Pancreas (tissue), 10 donors: ENCODE measurements at regions not wholly inside any gene's neighbourhood (a gene's known extent, or its start where the extent isn't known, plus 50 kb on each side); places are given as distances from the start of the nearest gene placed in this dataset.

Experiments
- ATAC-seq, 4 donors: fragments of 200-7000 bp; cut with Tn5 transposase; one replicate each; pipeline versions ENCODE4 v1.8.0 to v1.9.1; 2020; ENCODE audit warnings: mild to moderate bottlenecking in 4 of 4, moderate library complexity in 4 of 4
- DNase-seq, 6 donors: peaks; one replicate each; pipeline ENCODE4 v3.0.0-alpha.2; 2020
- FAIRE-seq: peaks from 2 replicates; lab custom pipeline; 2012; peaks lifted over from hg19 to GRCh38; lab: Jason Lieb, UNC
- H3K27ac ChIP-seq, 4 donors: fragments of 200-600 bp; sonication (generic); 1 replicate in 3 of 4; 2 replicates in 1 of 4; pipeline versions ENCODE4 v1.5.0 to v1.8.0; 2020
- H3K27me3 ChIP-seq, 4 donors: fragments of 200-600 bp; one replicate each; pipeline ENCODE4 v1.8.0; 2021
- H3K36me3 ChIP-seq, 3 donors: fragments of 200-600 bp; sonication (generic) in 1 of 3; one replicate each; pipeline versions ENCODE4 v1.5.0 to v1.8.0; 2020 to 2021
- H3K4me1 ChIP-seq, 3 donors: fragments of 200-600 bp; one replicate each; pipeline ENCODE4 v1.8.0; 2021
- H3K4me3 ChIP-seq, 4 donors: fragments of 200-600 bp; sonication (generic) in 2 of 4; one replicate each; pipeline versions ENCODE4 v1.5.0 to v1.8.0; 2020 to 2021
- H3K9me3 ChIP-seq, 4 donors: fragments of 200-600 bp; one replicate each; pipeline ENCODE4 v1.8.0; 2021
- WGBS, 2 donors: extraction: QIAGEN DNeasy Blood & Tissue Kit; methylation state at CpG; one replicate each; pipeline ENCODE4 v1.1.7; 2013; 5-methylcytosine and 5-hydroxymethylcytosine counted together
- intact Hi-C, 3 donors: fragments of 100-400 bp; cut with DNase I; formaldehyde crosslinking; loops; one replicate each; pipeline versions ENCODE4 v1.11.1 to v1.14.2; 2022
- TF ChIP-seq, protein P1 (sequence below), 4 donors: fragments of 200-600 bp; sonication (generic) in 3 of 4; IDR thresholded peaks; one replicate each; pipeline versions ENCODE4 v1.5.0 to v1.8.0; 2021; ENCODE audit warnings: antibody characterized with exemption in 4 of 4
- donor health status: healthy with polysubstance abuse.
- donor health status: DM: no; HTN: no; CAD: no; lungs with moderate emphysema.
- donor health status: DM: no; HTN: no; CAD: no.
- donor health status: control.
- donor health status: control.
- donor health status: Bipolar disorder and iron deficiency.
- donor health status: DM: yes; HTN: yes; CAD: no.
- donor health status: DM: no; HTN: no; CAD: no.
- donor health status: DM: no; HTN: no; CAD: no.
- donor health status: DM: yes; HTN: yes; CAD: no.

DNA sequence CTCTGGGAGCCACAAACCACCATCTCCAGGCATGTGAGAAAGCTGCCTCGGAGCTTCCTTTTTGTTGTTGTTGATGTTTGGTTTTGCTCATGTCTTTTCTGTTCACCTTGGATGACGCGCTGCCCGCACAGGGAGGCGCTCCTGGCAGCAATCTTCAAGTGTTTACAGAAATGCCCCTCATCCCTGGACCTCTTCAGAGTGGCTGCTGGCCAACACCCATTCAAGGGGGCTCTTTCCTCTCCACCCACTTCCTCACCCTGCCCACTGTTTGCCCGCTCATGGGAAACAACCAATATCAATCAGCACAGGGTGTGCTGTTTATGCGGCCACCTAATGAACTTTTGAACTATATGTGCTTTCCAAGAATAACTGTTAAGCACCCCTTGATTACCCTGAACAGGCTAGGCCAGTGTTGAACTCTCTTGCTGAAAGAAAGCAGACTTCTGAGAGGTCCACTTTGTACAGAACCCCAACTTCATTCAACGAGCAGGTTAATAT lies 355.1 kb upstream of the CLNK start:
- Histone ChIP-seq H3K27me3 (no peaks in the 10 kb centered on the region), H3K9me3 (no peaks in the 10 kb centered on the region), H3K36me3 (no peaks in the 10 kb centered on the region), H3K4me3 (no peak overlapping the region), H3K4me1 (no peaks in the 10 kb centered on the region), H3K27ac (no peak overlapping the region)
- DNase-seq (no peak), FAIRE-seq (no peak), ATAC-seq (no peak)
- intact Hi-C loops, result no loop called here
- 66 to 80% methylated on average over 8 of the region's 8 CpGs for WGBS, 2 donors
- TF ChIP-seq, protein P1, sequence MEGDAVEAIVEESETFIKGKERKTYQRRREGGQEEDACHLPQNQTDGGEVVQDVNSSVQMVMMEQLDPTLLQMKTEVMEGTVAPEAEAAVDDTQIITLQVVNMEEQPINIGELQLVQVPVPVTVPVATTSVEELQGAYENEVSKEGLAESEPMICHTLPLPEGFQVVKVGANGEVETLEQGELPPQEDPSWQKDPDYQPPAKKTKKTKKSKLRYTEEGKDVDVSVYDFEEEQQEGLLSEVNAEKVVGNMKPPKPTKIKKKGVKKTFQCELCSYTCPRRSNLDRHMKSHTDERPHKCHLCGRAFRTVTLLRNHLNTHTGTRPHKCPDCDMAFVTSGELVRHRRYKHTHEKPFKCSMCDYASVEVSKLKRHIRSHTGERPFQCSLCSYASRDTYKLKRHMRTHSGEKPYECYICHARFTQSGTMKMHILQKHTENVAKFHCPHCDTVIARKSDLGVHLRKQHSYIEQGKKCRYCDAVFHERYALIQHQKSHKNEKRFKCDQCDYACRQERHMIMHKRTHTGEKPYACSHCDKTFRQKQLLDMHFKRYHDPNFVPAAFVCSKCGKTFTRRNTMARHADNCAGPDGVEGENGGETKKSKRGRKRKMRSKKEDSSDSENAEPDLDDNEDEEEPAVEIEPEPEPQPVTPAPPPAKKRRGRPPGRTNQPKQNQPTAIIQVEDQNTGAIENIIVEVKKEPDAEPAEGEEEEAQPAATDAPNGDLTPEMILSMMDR (IDR thresholded peaks at IDR 0.05), result no peak

DNA sequence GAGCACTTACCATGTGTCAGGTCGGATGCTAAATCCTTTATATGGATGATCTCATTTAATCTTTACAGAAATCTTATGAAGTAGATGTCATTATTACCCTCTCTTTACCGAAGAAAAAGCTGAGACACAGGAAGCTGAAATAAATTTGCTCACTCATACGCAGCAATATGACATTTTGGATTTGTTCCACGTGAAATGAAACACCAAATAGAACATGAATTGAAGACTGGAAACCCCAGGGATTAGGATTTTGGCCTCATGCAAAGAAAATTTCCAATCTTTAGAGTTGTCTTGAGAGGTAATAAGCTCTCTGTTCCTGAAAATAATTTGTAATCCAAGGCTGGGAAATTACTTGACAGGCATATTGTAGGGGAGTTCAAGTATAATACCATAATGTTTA lies 354.4 kb upstream of the CLNK start:
- FAIRE-seq (no peak), ATAC-seq (no peak), DNase-seq (no peak)
- Histone ChIP-seq H3K36me3 (no peaks in the 10 kb centered on the region), H3K27ac (no peak overlapping the region), H3K4me3 (no peak overlapping the region), H3K9me3 (no peaks in the 10 kb centered on the region), H3K4me1 (no peaks in the 10 kb centered on the region), H3K27me3 (no peaks in the 10 kb centered on the region)
- WGBS, 2 donors, result 48 to 56% methylated on average over 4 of the region's 4 CpGs
- TF ChIP-seq, protein P1 (IDR thresholded peaks at IDR 0.05), result no peak
- intact Hi-C loops, result no loop called here

DNA sequence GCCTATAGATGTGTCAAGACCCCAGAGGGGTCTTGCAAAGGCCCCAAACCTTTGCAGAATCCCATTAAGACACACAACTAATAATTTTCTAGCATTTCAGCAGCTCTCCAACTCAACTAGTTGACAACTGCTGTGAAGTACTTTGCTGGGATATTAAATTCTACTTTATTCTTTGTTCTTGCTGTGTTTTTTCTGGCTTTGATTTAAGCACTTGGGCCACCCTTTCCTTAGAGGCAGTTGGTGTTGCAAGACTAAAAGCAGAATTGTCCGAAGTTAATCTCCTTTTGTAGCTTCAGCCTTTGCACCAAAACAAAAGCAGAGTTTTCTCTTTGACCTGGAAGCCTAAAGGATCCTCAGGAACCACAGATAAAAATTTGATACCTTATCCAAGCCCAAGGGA lies 353.1 kb upstream of the CLNK start:
- ATAC-seq (no peak), DNase-seq (no peak), FAIRE-seq (no peak)
- Histone ChIP-seq H3K4me1 (no peaks in the 10 kb centered on the region), H3K27me3 (no peaks in the 10 kb centered on the region), H3K27ac (no peak overlapping the region), H3K36me3 (no peaks in the 10 kb centered on the region), H3K4me3 (no peak overlapping the region), H3K9me3 (no peaks in the 10 kb centered on the region)
- WGBS, 2 donors, result 43 to 58% methylated on average over 1 of the region's 1 CpG
- intact Hi-C loops, result no loop called here
- TF ChIP-seq, protein P1 (IDR thresholded peaks at IDR 0.05), result no peak

DNA sequence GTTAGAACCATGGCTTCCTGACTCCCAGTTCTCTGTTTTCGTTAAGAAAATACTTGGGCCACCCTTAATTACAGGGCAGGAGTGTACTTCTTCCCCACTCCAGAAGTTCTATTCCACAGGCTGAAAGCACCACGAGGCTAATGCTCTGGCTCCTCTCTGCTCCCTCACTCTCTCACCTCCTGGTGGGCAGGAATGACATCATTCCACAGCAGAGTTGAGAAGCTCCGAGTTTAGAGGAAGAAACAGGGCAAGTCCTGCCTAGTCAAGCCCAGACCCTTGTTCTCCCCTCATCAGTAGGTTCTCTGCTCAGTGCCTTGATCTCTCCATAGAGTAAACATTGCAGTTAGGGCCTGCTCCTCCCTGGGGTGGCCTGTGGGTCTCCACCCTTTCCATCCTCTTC lies 343.8 kb upstream of the CLNK start:
- WGBS, 2 donors, result 38% methylated on average over 3 of the region's 3 CpGs
- ATAC-seq, result no peak
- FAIRE-seq, result no peak

DNA sequence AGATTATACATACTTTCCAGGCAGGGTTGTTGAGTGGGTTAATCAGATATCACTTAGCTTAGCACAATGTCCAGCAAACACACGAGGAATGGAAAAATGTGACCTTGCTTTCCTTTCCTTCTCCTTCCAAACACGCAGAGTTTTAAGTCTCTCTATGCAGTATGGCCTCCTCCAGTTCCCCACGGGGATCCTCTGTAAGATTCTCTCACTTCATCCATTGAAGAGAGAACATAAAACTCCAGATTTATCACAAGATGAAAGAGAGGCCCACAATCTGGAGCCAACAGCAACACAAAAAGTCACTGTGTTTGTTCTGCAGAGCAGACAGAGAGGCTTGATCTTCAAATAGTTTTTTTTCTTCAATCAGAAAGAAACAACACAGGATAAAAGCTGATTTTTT lies 336.8 kb upstream of the CLNK start:
- TF ChIP-seq, protein P1 (IDR thresholded peaks at IDR 0.05), result no peak
- Histone ChIP-seq H3K36me3 (no peaks in the 10 kb centered on the region), H3K4me1 (no peaks in the 10 kb centered on the region), H3K4me3 (no peak overlapping the region), H3K9me3 (no peaks in the 10 kb centered on the region), H3K27me3 (no peaks in the 10 kb centered on the region), H3K27ac (no peak overlapping the region)
- no peak for FAIRE-seq
- 29 to 33% methylated on average over 3 of the region's 3 CpGs for WGBS, 2 donors
- intact Hi-C loops, result no loop called here
- no peak for ATAC-seq
- no peak for DNase-seq

More for the DNA sequence above, 343.8 kb upstream of the CLNK start:
- no peak for DNase-seq
- Histone ChIP-seq H3K27me3 (no peaks in the 10 kb centered on the region), H3K36me3 (no peaks in the 10 kb centered on the region), H3K27ac (no peak overlapping the region), H3K9me3 (no peaks in the 10 kb centered on the region), H3K4me3 (no peak overlapping the region), H3K4me1 (no peaks in the 10 kb centered on the region)
- intact Hi-C loops, result no loop called here
- TF ChIP-seq, protein P1 (IDR thresholded peaks at IDR 0.05), result no peak
